ENCODE measurements at regions not wholly inside any gene's neighbourhood (a gene's known extent, or its start where the extent isn't known, plus 50 kb on each side); places are given as distances from the start of the nearest gene placed in this dataset.

GRCh38 chr11:135046556-135046955 is 634.5 kb upstream of the B3GAT1 start:
- no peak for DNase-seq
- H3K36me3 ChIP-seq (replicated peaks in 1 of 2; ENCODE audit: insufficient read depth in 1 of 2, low read depth in 2 of 2) = no peaks in the 10 kb centered on the region
- H3K4me1 ChIP-seq = no peaks in the 10 kb centered on the region
- intact Hi-C loops (cut with DNase I) = no loop called here
- no peaks in the 10 kb centered on the region for H3K27me3 ChIP-seq
- H3K27ac ChIP-seq = no peak overlapping the region
- 24 to 31% methylated on average over 6 of the region's 8 CpGs for WGBS, 2 donors
- TF ChIP-seq CTCF (IDR thresholded peaks at IDR 0.05) (no peak), POLR2A (IDR thresholded peaks at IDR 0.05) (no peak)
- no peak for ATAC-seq
- no peak overlapping the region for H3K4me3 ChIP-seq
- H3K9me3 ChIP-seq = no peaks in the 10 kb centered on the region

GRCh38 chr11:135043434-135043833 is 631.4 kb upstream of the B3GAT1 start:
- ATAC-seq (no peak), DNase-seq (no peak)
- Histone ChIP-seq H3K4me1 (no peaks in the 10 kb centered on the region), H3K9me3 (no peaks in the 10 kb centered on the region), H3K36me3 (replicated peaks in 1 of 2; ENCODE audit: insufficient read depth in 1 of 2, low read depth in 2 of 2) (no peaks in the 10 kb centered on the region), H3K27me3 (no peaks in the 10 kb centered on the region), H3K4me3 (no peak overlapping the region), H3K27ac (no peak overlapping the region)
- TF ChIP-seq CTCF (IDR thresholded peaks at IDR 0.05) = no peak
- no peak for TF ChIP-seq POLR2A (IDR thresholded peaks at IDR 0.05)
- WGBS, 2 donors = 58 to 63% methylated on average over 4 of the region's 4 CpGs
- intact Hi-C loops (cut with DNase I) = no loop called here

- DNase-seq (no peak), ATAC-seq (no peak)
- intact Hi-C loops (cut with DNase I) = no loop called here
- no peak overlapping the region for H3K4me3 ChIP-seq
- WGBS, 2 donors = 42 to 57% methylated on average over 3 to 5 of the region's 5 CpGs
- H3K27ac ChIP-seq = no peak overlapping the region
- TF ChIP-seq CTCF (IDR thresholded peaks at IDR 0.05) = no peak
- TF ChIP-seq POLR2A (IDR thresholded peaks at IDR 0.05) = no peak
- H3K36me3 ChIP-seq (replicated peaks in 1 of 2; ENCODE audit: insufficient read depth in 1 of 2, low read depth in 2 of 2) = no peaks in the 10 kb centered on the region
- H3K9me3 ChIP-seq = no peaks in the 10 kb centered on the region
- H3K27me3 ChIP-seq = no peaks in the 10 kb centered on the region
- H3K4me1 ChIP-seq = no peaks in the 10 kb centered on the region
Measured at GRCh38 chr11:135037828-135038227, 625.8 kb upstream of the B3GAT1 start.

- H3K4me1 ChIP-seq = no peaks in the 10 kb centered on the region
- no peak overlapping the region for H3K27ac ChIP-seq
- no peaks in the 10 kb centered on the region for H3K9me3 ChIP-seq
- no peaks in the 10 kb centered on the region for H3K27me3 ChIP-seq
- H3K4me3 ChIP-seq = no peak overlapping the region
- DNase-seq (no peak), ATAC-seq (no peak)
- WGBS, 2 donors = 60 to 66% methylated on average over 11 to 19 of the region's 19 CpGs
- TF ChIP-seq POLR2A (IDR thresholded peaks at IDR 0.05) (no peak), CTCF (IDR thresholded peaks at IDR 0.05) (no peak)
- intact Hi-C loops (cut with DNase I) = no loop called here
- H3K36me3 ChIP-seq (replicated peaks in 1 of 2; ENCODE audit: insufficient read depth in 1 of 2, low read depth in 2 of 2) = no peaks in the 10 kb centered on the region
Measured at GRCh38 chr11:135036488-135037297, 624.7 kb upstream of the B3GAT1 start.

- intact Hi-C loops (cut with DNase I) = no loop called here
- ATAC-seq = no peak
- WGBS, 2 donors = 61 to 70% methylated on average over 3 of the region's 3 CpGs
Measured at GRCh38 chr11:135035282-135035681, 623.2 kb upstream of the B3GAT1 start.

More at GRCh38 chr11:135035282-135035681, 623.2 kb upstream of the B3GAT1 start:
- H3K27ac ChIP-seq = no peak overlapping the region
- no peaks in the 10 kb centered on the region for H3K36me3 ChIP-seq (replicated peaks in 1 of 2; ENCODE audit: insufficient read depth in 1 of 2, low read depth in 2 of 2)
- no peaks in the 10 kb centered on the region for H3K27me3 ChIP-seq
- no peaks in the 10 kb centered on the region for H3K9me3 ChIP-seq
- no peak for TF ChIP-seq CTCF (IDR thresholded peaks at IDR 0.05)
- H3K4me3 ChIP-seq = no peak overlapping the region
- H3K4me1 ChIP-seq = no peaks in the 10 kb centered on the region
- DNase-seq = no peak

All from body of pancreas (tissue), 4 donors.